ENCODE measurements at regions not wholly inside any gene's neighbourhood (a gene's known extent, or its start where the extent isn't known, plus 50 kb on each side); places are given as distances from the start of the nearest gene placed in this dataset.

- no peak for TF ChIP-seq CTCF (IDR thresholded peaks at IDR 0.05 in 2 of 3, conservative IDR thresholded peaks at IDR 0.05 in 1 of 3; ENCODE audit: borderline replicate concordance in 1 of 3, insufficient read depth in 1 of 3, low read depth in 2 of 3, low read length in 2 of 3)
- TF ChIP-seq POLR2A (IDR thresholded peaks at IDR 0.05; ENCODE audit: borderline replicate concordance, extremely low read depth, insufficient read depth, insufficient read length) = no peak
- no peak for TF ChIP-seq POLR2AphosphoS5 (IDR thresholded peaks at IDR 0.05; ENCODE audit: low read depth, low read length)
- no peak for TF ChIP-seq SP1 (IDR thresholded peaks at IDR 0.05; ENCODE audit: low read depth)
- no peak for TF ChIP-seq YY1 (IDR thresholded peaks at IDR 0.05; ENCODE audit: extremely low read depth, insufficient replicate concordance, low read depth, low read length)
- TF ChIP-seq ATF3 (IDR thresholded peaks at IDR 0.05) = no peak
- TF ChIP-seq RAD21 (IDR thresholded peaks at IDR 0.05; ENCODE audit: low read depth) = no peak
- no peak for TF ChIP-seq ZBTB33 (IDR thresholded peaks at IDR 0.05; ENCODE audit: extremely low read depth, insufficient replicate concordance, low read length)
- TF ChIP-seq CBX3 (IDR thresholded peaks at IDR 0.05; ENCODE audit: low read depth) = no peak
- no peak for TF ChIP-seq ELF1 (IDR thresholded peaks at IDR 0.05; ENCODE audit: borderline replicate concordance, low read depth)
- no peak for TF ChIP-seq MAX (IDR thresholded peaks at IDR 0.05)
- no peak for TF ChIP-seq EZH2 (IDR thresholded peaks at IDR 0.05)
Measured at GRCh38 chr5:114565871-114566270, 204.0 kb downstream of the KCNN2 start.
